H1 (cell line): ENCODE measurements at regions not wholly inside any gene's neighbourhood (a gene's known extent, or its start where the extent isn't known, plus 50 kb on each side); places are given as distances from the start of the nearest gene placed in this dataset.

Experiments used
- CTCF ChIA-PET: fragments of 300-600 bp; sonication (Branson Sonifier 250); formaldehyde crosslinking; loops from one replicate; lab custom pipeline; 2021; ENCODE audit not compliant: partially characterized antibody; lab: Charles Lee
- POLR2A ChIA-PET: fragments of 300-600 bp; sonication (Branson Sonifier 250); formaldehyde crosslinking; loops from one replicate; lab custom pipeline; 2021; ENCODE audit warnings: inconsistent platforms; ENCODE audit not compliant: partially characterized antibody; lab: Charles Lee
- DNase-seq, 2 experiments: peaks; one replicate each; pipeline versions ENCODE4 v3.0.0 to v3.0.0-alpha.2; 2010 to 2022; ENCODE audit warnings: low spot score in 2 of 2, low read depth in 1 of 2, mixed read lengths in 1 of 2
- FAIRE-seq: peaks from 2 replicates; lab custom pipeline; 2011; peaks lifted over from hg19 to GRCh38; lab: Jason Lieb, UNC
- H2AFZ ChIP-seq: 2 replicates; pipeline ENCODE4 v1.8.1; 2012; ENCODE audit warnings: low read length, inconsistent platforms
- H2AK5ac ChIP-seq: 2 replicates; pipeline ENCODE4 v1.6.1; 2013; ENCODE audit warnings: low read depth, low read length
- H2BK120ac ChIP-seq: replicated peaks from 2 replicates; pipeline ENCODE3; 2013; ENCODE audit warnings: low read depth, low read length, inconsistent platforms
- H2BK12ac ChIP-seq: 2 replicates; pipeline ENCODE4 v1.6.1; 2013; ENCODE audit warnings: low read depth, low read length
- H2BK15ac ChIP-seq: 2 replicates; pipeline ENCODE4 v1.6.1; 2013; ENCODE audit warnings: low read length
- H2BK20ac ChIP-seq: 2 replicates; pipeline ENCODE4 v1.6.1; 2013; ENCODE audit warnings: low read length
- H2BK5ac ChIP-seq: 2 replicates; pipeline ENCODE4 v1.6.1; 2013; ENCODE audit warnings: low read depth, low read length
- H3K14ac ChIP-seq: 2 replicates; pipeline ENCODE4 v1.6.1; 2013; ENCODE audit warnings: inconsistent platforms; ENCODE audit not compliant: insufficient read length
- H3K18ac ChIP-seq: 2 replicates; pipeline ENCODE4 v1.6.1; 2013; ENCODE audit warnings: low read length; ENCODE audit errors: extremely low read depth
- H3K23ac ChIP-seq: 2 replicates; pipeline ENCODE4 v1.6.1; 2013; ENCODE audit warnings: inconsistent platforms; ENCODE audit not compliant: insufficient read length
- H3K23me2 ChIP-seq: 2 replicates; pipeline ENCODE4 v1.6.1; 2013; ENCODE audit warnings: low read depth, low read length
- H3K27ac ChIP-seq: 2 replicates; pipeline ENCODE4 v1.6.1; 2011; ENCODE audit warnings: low read depth, low read length, inconsistent platforms
- H3K27me3 ChIP-seq, 4 experiments: replicated peaks in 1 of 4; 1 replicate in 1 of 4; 2 replicates in 3 of 4; pipeline versions ENCODE4 v1.6.1 to v1.8.1; 2011 to 2013; ENCODE audit warnings: low read length in 3 of 4, mild to moderate bottlenecking in 3 of 4, inconsistent platforms in 2 of 4, mixed read lengths in 2 of 4, moderate library complexity in 1 of 4; ENCODE audit not compliant: control insufficient read depth in 3 of 4, insufficient read depth in 3 of 4; ENCODE audit errors: extremely low read depth in 1 of 4
- H3K36me3 ChIP-seq, 4 experiments: 2 replicates each; pipeline versions ENCODE4 v1.6.1 to v1.8.1; 2011 to 2013; ENCODE audit warnings: mild to moderate bottlenecking in 4 of 4, low read length in 3 of 4, moderate library complexity in 2 of 4, control low read depth in 1 of 4, inconsistent platforms in 1 of 4; ENCODE audit not compliant: insufficient read depth in 4 of 4, control insufficient read depth in 2 of 4
- H3K4ac ChIP-seq: replicated peaks from 2 replicates; pipeline ENCODE3; 2013; ENCODE audit warnings: low read length, low read depth, mixed read lengths, inconsistent platforms; ENCODE audit not compliant: insufficient read length
- H3K4me1 ChIP-seq, 4 experiments: replicated peaks in 1 of 4; 1 replicate in 1 of 4; 2 replicates in 3 of 4; pipeline versions ENCODE4 v1.6.1 to v1.8.1; 2011 to 2013; ENCODE audit warnings: low read length in 3 of 4, inconsistent platforms in 2 of 4, mixed read lengths in 1 of 4; ENCODE audit not compliant: insufficient read depth in 4 of 4, control insufficient read depth in 3 of 4
- H3K4me2 ChIP-seq, 2 experiments: 2 replicates each; pipeline versions ENCODE4 v1.6.1 to v1.8.1; 2011 to 2013; ENCODE audit warnings: low read depth in 2 of 2, low read length in 2 of 2, control low read depth in 1 of 2, inconsistent platforms in 1 of 2, mild to moderate bottlenecking in 1 of 2; ENCODE audit not compliant: insufficient read depth in 1 of 2
- H3K4me3 ChIP-seq, 4 experiments: fragments of 200-600, 300-600 bp in 1 of 4; sonication (generic), shearing (Covaris generic), sonication (Bioruptor Twin) in 1 of 4; 2 replicates each; pipeline versions ENCODE4 v1.5.1 to v1.8.1; 2011 to 2016; ENCODE audit warnings: low read length in 4 of 4, low read depth in 3 of 4, control low read depth in 2 of 4, inconsistent platforms in 2 of 4, mild to moderate bottlenecking in 2 of 4, mixed read lengths in 1 of 4, moderate library complexity in 1 of 4; ENCODE audit not compliant: insufficient read depth in 2 of 4; ENCODE audit errors: extremely low read depth in 1 of 4
- H3K56ac ChIP-seq: replicated peaks from 2 replicates; pipeline ENCODE3; 2013; ENCODE audit warnings: low read depth, mild to moderate bottlenecking, mixed read lengths, low read length, inconsistent platforms; ENCODE audit not compliant: insufficient read length
- H3K79me1 ChIP-seq: 2 replicates; pipeline ENCODE4 v1.6.1; 2013; ENCODE audit warnings: low read depth, low read length, control low read depth
- H3K79me2 ChIP-seq, 2 experiments: 2 replicates each; pipeline versions ENCODE4 v1.6.1 to v1.8.1; 2012 to 2013; ENCODE audit warnings: low read length in 2 of 2, mild to moderate bottlenecking in 2 of 2, inconsistent platforms in 1 of 2; ENCODE audit not compliant: insufficient read depth in 2 of 2, control insufficient read depth in 1 of 2
- H3K9ac ChIP-seq, 4 experiments: replicated peaks in 1 of 4; 1 replicate in 1 of 4; 2 replicates in 3 of 4; pipeline versions ENCODE4 v1.6.1 to v1.8.1; 2011 to 2013; ENCODE audit warnings: low read depth in 3 of 4, low read length in 3 of 4, control low read depth in 2 of 4, mild to moderate bottlenecking in 2 of 4, moderate library complexity in 2 of 4, inconsistent platforms in 1 of 4; ENCODE audit errors: extremely low read depth in 1 of 4
- H3K9me3 ChIP-seq, 2 experiments: 2 replicates each; pipeline versions ENCODE4 v1.6.1 to v1.8.1; 2012 to 2013; ENCODE audit warnings: mild to moderate bottlenecking in 2 of 2, moderate library complexity in 2 of 2, control low read depth in 1 of 2, inconsistent platforms in 1 of 2, low read depth in 1 of 2, low read length in 1 of 2, mixed read lengths in 1 of 2; ENCODE audit not compliant: insufficient read depth in 2 of 2
- H4K20me1 ChIP-seq, 2 experiments: replicated peaks in 1 of 2; 2 replicates each; pipeline versions ENCODE3 to v1.8.1; 2011 to 2013; ENCODE audit warnings: inconsistent platforms in 2 of 2, low read length in 2 of 2, mild to moderate bottlenecking in 1 of 2; ENCODE audit not compliant: insufficient read depth in 2 of 2, control insufficient read depth in 1 of 2
- H4K5ac ChIP-seq: 2 replicates; pipeline ENCODE4 v1.6.1; 2013; ENCODE audit warnings: low read length, low read depth, mixed read lengths, inconsistent platforms; ENCODE audit not compliant: insufficient read length
- H4K8ac ChIP-seq: 2 replicates; pipeline ENCODE4 v1.8.0; 2013; ENCODE audit warnings: mild to moderate bottlenecking, moderate library complexity, low read length, inconsistent platforms; ENCODE audit not compliant: insufficient read depth; ENCODE audit errors: extremely low read depth
- H4K91ac ChIP-seq: replicated peaks from 2 replicates; pipeline ENCODE3; 2013; ENCODE audit warnings: low read length, mixed read lengths, inconsistent platforms; ENCODE audit not compliant: insufficient read length
- CBX5 ChIP-seq: fragments of 300-800, 300-1000 bp; sonication (generic); IDR thresholded peaks from 2 replicates; pipeline ENCODE4 v1.7.1; 2016; ENCODE audit warnings: antibody characterized with exemption, low read length, low read depth
- HDAC2 ChIP-seq, 2 experiments: fragments of 300-600 bp in 1 of 2; sonication (generic) in 1 of 2; IDR thresholded peaks; 2 replicates each; pipeline ENCODE4 v1.6.1; 2011 to 2012; ENCODE audit warnings: low read depth in 2 of 2, low read length in 2 of 2, mild to moderate bottlenecking in 2 of 2, moderate library complexity in 2 of 2, borderline replicate concordance in 1 of 2, inconsistent platforms in 1 of 2
- POLR2AphosphoS5 ChIP-seq: IDR thresholded peaks from 2 replicates; pipeline ENCODE4 v1.6.1; 2011; ENCODE audit warnings: low read depth, low read length
- RAD21 ChIP-seq, 2 experiments: IDR thresholded peaks in 1 of 2; conservative IDR thresholded peaks in 1 of 2; 2 replicates each; pipeline ENCODE4 v1.6.1; 2011; ENCODE audit warnings: low read depth in 2 of 2, low read length in 2 of 2, improper control_type of control experiment in 1 of 2, inconsistent platforms in 1 of 2, mild to moderate bottlenecking in 1 of 2, moderate library complexity in 1 of 2
- RFX5 ChIP-seq: IDR thresholded peaks from 2 replicates; pipeline ENCODE4 v1.6.1; 2011; ENCODE audit warnings: low read depth, low read length, improper control_type of control experiment, borderline replicate concordance
- SAP30 ChIP-seq: fragments of 300-600 bp; sonication (generic); IDR thresholded peaks from 2 replicates; pipeline ENCODE4 v1.7.1; 2012; ENCODE audit warnings: low read length, moderate library complexity, mild to moderate bottlenecking, inconsistent platforms; ENCODE audit not compliant: insufficient read depth, insufficient replicate concordance
- WGBS, 2 experiments: shearing (Covaris generic) in 1 of 2; methylation state at CpG; one replicate each; pipeline versions ENCODE4 v1.1.6 to v1.1.7; 2013 to 2015; ENCODE audit warnings: low lambda C conversion rate in 2 of 2, mixed read lengths in 2 of 2, inconsistent platforms in 1 of 2, low coverage in 1 of 2, missing lambda C conversion rate in 1 of 2; ENCODE audit not compliant: insufficient replicate concordance in 2 of 2, insufficient coverage in 1 of 2, insufficient read length in 1 of 2; ENCODE audit errors: extremely low coverage in 1 of 2, missing lambda C conversion rate in 1 of 2; 5-methylcytosine and 5-hydroxymethylcytosine counted together

- no peak for DNase-seq
- Histone ChIP-seq H3K27me3 (no peaks in the 10 kb centered on the region), H3K23ac (no peak overlapping the region), H3K9me3 (peaks cover 0 to 4% of the 10 kb centered on the region in 2 experiments; a peak in 1 of 4 replicates), H2BK5ac (no peak overlapping the region), H2BK120ac (no peak overlapping the region), H2AFZ (no peak overlapping the region), H2BK12ac (no peak overlapping the region), H3K4me2 (no peak overlapping the region), H2BK15ac (no peak overlapping the region), H3K14ac (no peak overlapping the region), H3K9ac (no peak overlapping the region), H2BK20ac (no peak overlapping the region), H4K5ac (no peak overlapping the region), H3K18ac (no peak overlapping the region), H3K4me3 (no peak overlapping the region), H2AK5ac (no peak overlapping the region), H3K23me2 (no peaks in the 10 kb centered on the region), H4K20me1 (no peaks in the 10 kb centered on the region), H3K79me1 (no peaks in the 10 kb centered on the region), H3K36me3 (no peaks in the 10 kb centered on the region; a peak in 1 of 8 replicates), H3K4me1 (peaks cover 0 to 3% (median 0%) of the 10 kb centered on the region in 4 experiments; a peak in 2 of 7 replicates), H4K8ac (no peak overlapping the region), H3K56ac (no peak overlapping the region)
- POLR2A ChIA-PET: no interaction called here
- CTCF ChIA-PET: no interaction called here
- 96% methylated on average over 3 of the region's 3 CpGs; no CpG with 5 or more reads in 1 of the 2 experiments for WGBS, 2 experiments
- TF ChIP-seq POLR2AphosphoS5 (no peak), CBX5 (no peak), RAD21 (IDR thresholded peaks at IDR 0.05 in 1 of 2, conservative IDR thresholded peaks at IDR 0.05 in 1 of 2; ENCODE audit: low read depth in 2 of 2, low read length in 2 of 2) (no peak), RFX5 (no peak), HDAC2 (IDR thresholded peaks at IDR 0.05; ENCODE audit: borderline replicate concordance in 1 of 2, low read depth in 2 of 2, low read length in 2 of 2) (no peak), SAP30 (no peak)
- TF ChIP-seq, all 59 proteins: peak for 0
- no peak overlapping the region for H3K4ac ChIP-seq
- FAIRE-seq: no peak
- H4K91ac ChIP-seq: no peak overlapping the region
- no peaks in the 10 kb centered on the region for H3K79me2 ChIP-seq
- H3K27ac ChIP-seq: no peak overlapping the region
These were observed 1119.6 kb upstream of the FLRT2 start for GRCh38 chr14:84410344-84410743.
